ENCODE measurements at regions not wholly inside any gene's neighbourhood (a gene's known extent, or its start where the extent isn't known, plus 50 kb on each side); places are given as distances from the start of the nearest gene placed in this dataset.

GRCh38 chr1:88060112-88060673, 623.9 kb upstream of the PKN2 start:
- TF ChIP-seq CTCF (conservative IDR thresholded peaks at IDR 0.05) (no peak), ZFX (IDR thresholded peaks at IDR 0.05) (no peak)

All from C4-2B (cell line).